Caco-2 (cell line): ENCODE measurements at regions not wholly inside any gene's neighbourhood (a gene's known extent, or its start where the extent isn't known, plus 50 kb on each side); places are given as distances from the start of the nearest gene placed in this dataset.
"Not testable (repeated sequence)": the region's sequence is repeated elsewhere in the genome, so short reads cannot be mapped to it uniquely, and the experiment has no call there.

Experiments used
- BruUV-seq: library from RNA; stranded (reverse); fragments of 400-500 nt; replicated peaks from 2 replicates; lab custom pipeline; 2021; lab: Mats Ljungman, UMichigan
- CTCF ChIA-PET: fragments of 300-600 bp; sonication (Branson Sonifier 250); formaldehyde crosslinking; loops from one replicate; lab custom pipeline; 2022; ENCODE audit warnings: antibody characterized with exemption; lab: Charles Lee
- POLR2A ChIA-PET: fragments of 300-600 bp; sonication (Branson Sonifier 250); formaldehyde crosslinking; loops from one replicate; lab custom pipeline; 2022; ENCODE audit warnings: antibody characterized with exemption; lab: Charles Lee
- DNase-seq, 2 experiments: peaks; one replicate each; pipeline versions ENCODE4 v3.0.0 to v3.0.0-alpha.2; 2020 to 2022
- H3K27me3 ChIP-seq: replicated peaks from 2 replicates; pipeline ENCODE4 v1.6.0; 2011; ENCODE audit warnings: low read length; ENCODE audit not compliant: control insufficient read depth, insufficient read depth
- H3K36me3 ChIP-seq: 2 replicates; pipeline ENCODE4 v1.5.1; 2011; ENCODE audit warnings: low read length; ENCODE audit not compliant: control insufficient read depth, insufficient read depth
- H3K4me1 ChIP-seq: fragments of 250-450 bp; sonication (Bioruptor Pico); 2 replicates; pipeline ENCODE4 v1.5.1; 2020; ENCODE audit warnings: mild to moderate bottlenecking
- H3K4me3 ChIP-seq: 2 replicates; pipeline ENCODE4 v1.5.1; 2011; ENCODE audit warnings: low read depth, mild to moderate bottlenecking, control low read depth, low read length
- H3K9me3 ChIP-seq: fragments of 250-450 bp; sonication (Bioruptor Pico); 2 replicates; pipeline ENCODE4 v1.5.1; 2020; ENCODE audit warnings: mild to moderate bottlenecking, moderate library complexity
- H3K27ac Mint-ChIP-seq: one replicate; pipeline ENCODE4 v1.8.0; 2022; ENCODE audit warnings: mixed read lengths; ENCODE audit not compliant: unreplicated experiment
- H3K27me3 Mint-ChIP-seq: one replicate; pipeline ENCODE4 v1.8.0; 2022; ENCODE audit warnings: mixed read lengths; ENCODE audit not compliant: insufficient read depth, unreplicated experiment
- H3K36me3 Mint-ChIP-seq: one replicate; pipeline ENCODE4 v1.8.0; 2022; ENCODE audit warnings: mild to moderate bottlenecking, mixed read lengths; ENCODE audit not compliant: insufficient read depth, unreplicated experiment
- H3K4me1 Mint-ChIP-seq: one replicate; pipeline ENCODE4 v1.8.0; 2022; ENCODE audit warnings: low read depth, mixed read lengths; ENCODE audit not compliant: unreplicated experiment
- H3K4me3 Mint-ChIP-seq: one replicate; pipeline ENCODE4 v1.8.0; 2022; ENCODE audit warnings: mild to moderate bottlenecking, moderate library complexity, mixed read lengths; ENCODE audit not compliant: unreplicated experiment
- H3K9me3 Mint-ChIP-seq: one replicate; pipeline ENCODE4 v1.8.0; 2022; ENCODE audit warnings: mixed read lengths; ENCODE audit not compliant: unreplicated experiment
- intact Hi-C: fragments of 100-400 bp; cut with micrococcal nuclease; formaldehyde crosslinking; loops from one replicate; pipeline ENCODE4 v1.10.0; 2022; ENCODE audit not compliant: unreplicated experiment
- TF ChIP-seq, protein P1 (sequence below), 2 experiments: fragments of 200-600 bp in 1 of 2; IDR thresholded peaks; 1 replicate in 1 of 2; 2 replicates in 1 of 2; pipeline versions ENCODE4 v1.5.1 to v1.8.0; 2011 to 2022; ENCODE audit warnings: antibody characterized with exemption in 1 of 2, control low read depth in 1 of 2, inconsistent platforms in 1 of 2, low read depth in 1 of 2, low read length in 1 of 2, mild to moderate bottlenecking in 1 of 2, moderate library complexity in 1 of 2; ENCODE audit not compliant: insufficient read depth in 1 of 2, severe bottlenecking in 1 of 2, unreplicated experiment in 1 of 2

DNA sequence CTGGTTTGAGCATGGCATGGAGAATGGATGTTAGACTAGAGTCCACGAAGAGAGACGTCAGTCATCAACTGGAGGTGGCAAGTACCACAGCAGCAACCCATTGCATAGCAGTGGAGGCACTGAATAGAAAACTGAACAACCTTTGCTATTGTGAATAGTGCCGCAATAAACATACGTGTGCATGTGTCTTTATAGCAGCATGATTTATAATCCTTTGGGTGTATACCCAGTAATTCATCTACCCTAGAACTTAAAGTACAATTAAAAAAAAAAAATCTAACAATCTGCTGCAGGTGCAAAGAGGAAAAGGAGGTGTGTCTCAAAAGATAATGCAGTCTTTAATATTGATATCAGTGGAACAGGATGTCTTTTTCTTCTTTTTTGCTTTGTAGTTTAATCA is 443.4 kb upstream of the ISX start:
- no peak overlapping the region for H3K4me3 Mint-ChIP-seq
- CTCF ChIA-PET = no interaction called here
- no peak overlapping the region for H3K27ac Mint-ChIP-seq
- intact Hi-C loops = no loop called here
- no peaks in the 10 kb centered on the region for H3K27me3 ChIP-seq
- H3K4me1 Mint-ChIP-seq = no peaks in the 10 kb centered on the region
- TF ChIP-seq, protein P1, sequence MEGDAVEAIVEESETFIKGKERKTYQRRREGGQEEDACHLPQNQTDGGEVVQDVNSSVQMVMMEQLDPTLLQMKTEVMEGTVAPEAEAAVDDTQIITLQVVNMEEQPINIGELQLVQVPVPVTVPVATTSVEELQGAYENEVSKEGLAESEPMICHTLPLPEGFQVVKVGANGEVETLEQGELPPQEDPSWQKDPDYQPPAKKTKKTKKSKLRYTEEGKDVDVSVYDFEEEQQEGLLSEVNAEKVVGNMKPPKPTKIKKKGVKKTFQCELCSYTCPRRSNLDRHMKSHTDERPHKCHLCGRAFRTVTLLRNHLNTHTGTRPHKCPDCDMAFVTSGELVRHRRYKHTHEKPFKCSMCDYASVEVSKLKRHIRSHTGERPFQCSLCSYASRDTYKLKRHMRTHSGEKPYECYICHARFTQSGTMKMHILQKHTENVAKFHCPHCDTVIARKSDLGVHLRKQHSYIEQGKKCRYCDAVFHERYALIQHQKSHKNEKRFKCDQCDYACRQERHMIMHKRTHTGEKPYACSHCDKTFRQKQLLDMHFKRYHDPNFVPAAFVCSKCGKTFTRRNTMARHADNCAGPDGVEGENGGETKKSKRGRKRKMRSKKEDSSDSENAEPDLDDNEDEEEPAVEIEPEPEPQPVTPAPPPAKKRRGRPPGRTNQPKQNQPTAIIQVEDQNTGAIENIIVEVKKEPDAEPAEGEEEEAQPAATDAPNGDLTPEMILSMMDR (IDR thresholded peaks at IDR 0.05; ENCODE audit: insufficient read depth in 1 of 2, low read depth in 1 of 2, low read length in 1 of 2, severe bottlenecking in 1 of 2, unreplicated experiment in 1 of 2) = no peak
- H3K9me3 Mint-ChIP-seq = no peaks in the 10 kb centered on the region
- no TSS peak for BruUV-seq
- H3K4me3 ChIP-seq = no peak overlapping the region
- POLR2A ChIA-PET = no interaction called here
- H3K27me3 Mint-ChIP-seq = peaks cover 10% of the 10 kb centered on the region
- no peaks in the 10 kb centered on the region for H3K9me3 ChIP-seq
- no peaks in the 10 kb centered on the region for H3K4me1 ChIP-seq
- no peaks in the 10 kb centered on the region for H3K36me3 ChIP-seq
- no peak for DNase-seq
- H3K36me3 Mint-ChIP-seq = no peaks in the 10 kb centered on the region

DNA sequence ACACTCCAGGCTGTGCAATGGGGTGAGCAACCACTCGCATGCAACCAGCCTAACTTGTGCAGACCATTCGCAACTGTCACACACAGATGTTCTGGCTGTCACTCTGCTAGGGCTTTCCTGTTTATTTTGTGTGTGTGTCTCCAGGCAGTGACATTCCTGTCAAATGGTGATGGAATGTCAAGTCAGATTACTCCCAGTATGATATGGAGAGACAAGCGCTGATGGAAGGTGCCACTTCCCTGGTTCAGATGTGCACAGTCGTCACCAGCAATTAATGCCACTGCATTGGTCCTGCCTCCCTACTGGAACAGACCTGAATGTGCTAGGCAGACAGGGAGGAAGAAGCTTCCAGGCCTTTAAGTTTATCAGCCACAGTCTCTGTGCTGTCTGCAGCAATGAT is 442.4 kb upstream of the ISX start:
- peaks cover 10% of the 10 kb centered on the region for H3K27me3 Mint-ChIP-seq
- ChIA-PET POLR2A (no interaction called here), CTCF (no interaction called here)
- no peak overlapping the region for H3K4me3 Mint-ChIP-seq
- no peak overlapping the region for H3K27ac Mint-ChIP-seq
- Histone ChIP-seq H3K36me3 (no peaks in the 10 kb centered on the region), H3K4me1 (no peaks in the 10 kb centered on the region), H3K27me3 (no peaks in the 10 kb centered on the region), H3K9me3 (no peaks in the 10 kb centered on the region), H3K4me3 (no peak overlapping the region)
- peaks cover 4% of the 10 kb centered on the region for H3K9me3 Mint-ChIP-seq
- intact Hi-C loops = no loop called here
- BruUV-seq = no TSS peak
- no peak for DNase-seq
- no peaks in the 10 kb centered on the region for H3K36me3 Mint-ChIP-seq
- H3K4me1 Mint-ChIP-seq = no peaks in the 10 kb centered on the region
- TF ChIP-seq, protein P1 (IDR thresholded peaks at IDR 0.05; ENCODE audit: insufficient read depth in 1 of 2, low read depth in 1 of 2, low read length in 1 of 2, severe bottlenecking in 1 of 2, unreplicated experiment in 1 of 2) = no peak

DNA sequence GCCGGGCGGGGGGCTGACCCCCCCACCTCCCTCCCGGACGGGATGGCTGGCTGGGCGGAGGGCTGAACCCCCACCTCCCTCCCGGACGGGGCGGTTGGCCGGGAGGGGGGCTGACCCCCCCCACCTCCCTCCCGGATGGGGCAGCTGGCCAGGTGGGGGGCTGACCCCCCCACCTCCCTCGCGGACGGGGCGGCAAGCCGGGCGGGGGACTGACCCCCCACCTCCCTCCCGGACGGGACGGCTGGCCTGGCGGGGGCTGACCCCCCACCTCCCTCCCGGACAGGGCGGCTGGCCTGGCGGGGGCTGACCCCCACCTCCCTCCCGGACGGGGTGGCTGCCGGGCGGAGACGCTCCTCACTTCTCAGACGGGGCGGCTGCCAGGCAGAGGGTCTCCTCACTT is 440.1 kb upstream of the ISX start:
- H3K9me3 ChIP-seq, BruUV-seq, H3K27me3 ChIP-seq, H3K27me3 Mint-ChIP-seq, CTCF ChIA-PET, H3K4me3 Mint-ChIP-seq, DNase-seq, intact Hi-C loops, H3K4me3 ChIP-seq, H3K36me3 Mint-ChIP-seq, H3K36me3 ChIP-seq, H3K27ac Mint-ChIP-seq, H3K4me1 ChIP-seq, POLR2A ChIA-PET, H3K4me1 Mint-ChIP-seq: not testable (repeated sequence)
- peaks cover 14% of the 10 kb centered on the region for H3K9me3 Mint-ChIP-seq

DNA sequence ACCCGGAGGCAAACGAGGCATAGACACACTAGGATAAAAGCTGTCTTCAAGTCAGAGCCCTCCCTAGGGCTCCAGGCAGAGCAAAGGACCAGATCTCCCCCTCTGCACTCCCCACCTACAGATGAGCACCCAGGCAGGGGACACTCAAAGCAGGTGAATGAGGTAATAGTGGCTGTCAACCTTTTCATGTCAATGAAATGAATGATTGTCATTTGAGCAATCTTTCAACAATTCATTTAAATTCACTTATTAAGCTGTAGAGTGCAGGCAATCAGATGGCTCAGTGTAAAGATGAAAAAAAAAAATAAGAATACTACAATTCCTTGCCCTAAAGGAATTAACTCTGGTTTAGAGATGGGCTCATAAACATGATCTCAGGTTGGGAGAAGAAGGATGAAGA is 427.8 kb upstream of the ISX start:
- Histone ChIP-seq H3K9me3 (no peaks in the 10 kb centered on the region), H3K27me3 (no peaks in the 10 kb centered on the region), H3K4me1 (no peaks in the 10 kb centered on the region), H3K36me3 (no peaks in the 10 kb centered on the region), H3K4me3 (no peak overlapping the region)
- no TSS peak for BruUV-seq
- H3K27ac Mint-ChIP-seq = no peak overlapping the region
- DNase-seq = no peak
- no peaks in the 10 kb centered on the region for H3K36me3 Mint-ChIP-seq
- no peaks in the 10 kb centered on the region for H3K4me1 Mint-ChIP-seq
- H3K9me3 Mint-ChIP-seq = no peaks in the 10 kb centered on the region
- TF ChIP-seq, protein P1 (IDR thresholded peaks at IDR 0.05; ENCODE audit: insufficient read depth in 1 of 2, low read depth in 1 of 2, low read length in 1 of 2, severe bottlenecking in 1 of 2, unreplicated experiment in 1 of 2) = no peak
- peaks cover 25% of the 10 kb centered on the region for H3K27me3 Mint-ChIP-seq
- CTCF ChIA-PET = no interaction called here
- H3K4me3 Mint-ChIP-seq = no peak overlapping the region
- POLR2A ChIA-PET = no interaction called here
- intact Hi-C loops = no loop called here
